ENCODE measurements at regions not wholly inside any gene's neighbourhood (a gene's known extent, or its start where the extent isn't known, plus 50 kb on each side); places are given as distances from the start of the nearest gene placed in this dataset.

GRCh38 chr9:86662890-86663468 is 284.3 kb downstream of the GAS1 start:
- no peak for TF ChIP-seq GLIS3 (CRISPR knock-in tag; IDR thresholded peaks at IDR 0.05)
- TF ChIP-seq TSHZ2 (CRISPR knock-in tag; IDR thresholded peaks at IDR 0.05) = no peak
- TF ChIP-seq ZNF8 (CRISPR knock-in tag; IDR thresholded peaks at IDR 0.05) = no peak
- TF ChIP-seq ZFP3 (CRISPR knock-in tag; IDR thresholded peaks at IDR 0.05) = no peak
- no peak for TF ChIP-seq CREB5 (CRISPR knock-in tag; IDR thresholded peaks at IDR 0.05; ENCODE audit: low read depth)
- no peak for TF ChIP-seq TOX (CRISPR knock-in tag; IDR thresholded peaks at IDR 0.05; ENCODE audit: borderline replicate concordance)
- TF ChIP-seq PATZ1 (CRISPR knock-in tag; IDR thresholded peaks at IDR 0.05; ENCODE audit: borderline replicate concordance) = no peak
- no peak for TF ChIP-seq ZC3H10 (CRISPR knock-in tag; IDR thresholded peaks at IDR 0.05)
- TF ChIP-seq SNAI2 (CRISPR knock-in tag; IDR thresholded peaks at IDR 0.05) = no peak
